ENCODE measurements at regions not wholly inside any gene's neighbourhood (a gene's known extent, or its start where the extent isn't known, plus 50 kb on each side); places are given as distances from the start of the nearest gene placed in this dataset.

- Mint-ChIP-seq H3K4me3 (no peak overlapping the region), H3K4me1 (peaks cover 11% of the 10 kb centered on the region), H3K36me3 (no peaks in the 10 kb centered on the region), H3K27ac (peak overlapping the region in 1 of 7 donors; percentile 34), H3K27me3 (ENCODE audit: low read depth in 3 of 3) (peaks cover 0 to 3% (median 0%) of the 10 kb centered on the region in 3 donors), H3K9me3 (peaks cover 0 to 6% (median 0%) of the 10 kb centered on the region in 7 donors)
- H3K4me2 ChIP-seq (replicated peaks; ENCODE audit: extremely low read depth, low read length, poor library complexity, severe bottlenecking), result no peak overlapping the region
- no peak for TF ChIP-seq CTCF (IDR thresholded peaks at IDR 0.05)
- H3K9ac ChIP-seq (ENCODE audit: insufficient read depth, low read length, poor library complexity, severe bottlenecking), result no peak overlapping the region
- H3K27ac ChIP-seq (ENCODE audit: low read depth in 1 of 2, low read length in 2 of 2), result no peak overlapping the region
- H3K79me2 ChIP-seq (ENCODE audit: insufficient read depth, low read length), result no peaks in the 10 kb centered on the region
- H3K9me3 ChIP-seq (replicated peaks in 1 of 2; ENCODE audit: control insufficient read depth in 1 of 2, insufficient read depth in 1 of 2, low read length in 2 of 2), result no peaks in the 10 kb centered on the region
- no CpG with 5 or more reads among the region's 2 CpGs for WGBS (ENCODE audit: insufficient coverage)
- DNase-seq, result no peak
- intact Hi-C loops (cut with micrococcal nuclease), result no loop called here
- H3K36me3 ChIP-seq (replicated peaks in 1 of 2; ENCODE audit: control insufficient read depth in 1 of 2, insufficient read depth in 2 of 2, low read length in 2 of 2), result no peaks in the 10 kb centered on the region
- no peaks in the 10 kb centered on the region for H4K20me1 ChIP-seq (ENCODE audit: insufficient read depth, low read length)
- H2AFZ ChIP-seq (ENCODE audit: insufficient read depth, low read depth, low read length, poor library complexity, severe bottlenecking), result no peak overlapping the region
- H3K4me3 ChIP-seq (replicated peaks in 1 of 3; ENCODE audit: low read depth in 2 of 3, low read length in 3 of 3), result no peak overlapping the region
- no peaks in the 10 kb centered on the region for H3K27me3 ChIP-seq (ENCODE audit: control insufficient read depth in 2 of 2, insufficient read depth in 2 of 2, low read length in 2 of 2)
- peaks cover 0 to 4% of the 10 kb centered on the region in 2 donors for H3K4me1 ChIP-seq (ENCODE audit: control insufficient read depth in 1 of 2, insufficient read depth in 2 of 2, low read length in 2 of 2)
Measured at GRCh38 chr3:30309961-30310954, 296.1 kb upstream of the TGFBR2 start.

GRCh38 chr3:30311781-30312180 lies 294.6 kb upstream of the TGFBR2 start:
- Histone ChIP-seq H3K4me2 (replicated peaks; ENCODE audit: extremely low read depth, low read length, poor library complexity, severe bottlenecking) (no peak overlapping the region), H2AFZ (ENCODE audit: insufficient read depth, low read depth, low read length, poor library complexity, severe bottlenecking) (no peak overlapping the region), H3K9ac (ENCODE audit: insufficient read depth, low read length, poor library complexity, severe bottlenecking) (no peak overlapping the region), H3K4me1 (ENCODE audit: control insufficient read depth in 1 of 2, insufficient read depth in 2 of 2, low read length in 2 of 2) (peaks cover 0 to 4% of the 10 kb centered on the region in 2 donors), H4K20me1 (ENCODE audit: insufficient read depth, low read length) (no peaks in the 10 kb centered on the region), H3K9me3 (replicated peaks in 1 of 2; ENCODE audit: control insufficient read depth in 1 of 2, insufficient read depth in 1 of 2, low read length in 2 of 2) (no peaks in the 10 kb centered on the region), H3K4me3 (replicated peaks in 1 of 3; ENCODE audit: low read depth in 2 of 3, low read length in 3 of 3) (no peak overlapping the region), H3K27me3 (ENCODE audit: control insufficient read depth in 2 of 2, insufficient read depth in 2 of 2, low read length in 2 of 2) (no peaks in the 10 kb centered on the region), H3K36me3 (replicated peaks in 1 of 2; ENCODE audit: control insufficient read depth in 1 of 2, insufficient read depth in 2 of 2, low read length in 2 of 2) (no peaks in the 10 kb centered on the region), H3K27ac (ENCODE audit: low read depth in 1 of 2, low read length in 2 of 2) (no peak overlapping the region), H3K79me2 (ENCODE audit: insufficient read depth, low read length) (no peaks in the 10 kb centered on the region)
- no peak for DNase-seq
- 100% methylated on average over 2 of the region's 4 CpGs for WGBS (ENCODE audit: insufficient coverage)
- intact Hi-C loops (cut with micrococcal nuclease), result no loop called here
- Mint-ChIP-seq H3K27ac (no peak overlapping the region), H3K9me3 (peaks cover 0 to 2% (median 0%) of the 10 kb centered on the region in 7 donors), H3K36me3 (no peaks in the 10 kb centered on the region), H3K4me1 (peaks cover 15% of the 10 kb centered on the region), H3K27me3 (ENCODE audit: low read depth in 3 of 3) (peaks cover 0 to 3% (median 0%) of the 10 kb centered on the region in 3 donors), H3K4me3 (no peak overlapping the region)
- no peak for TF ChIP-seq CTCF (IDR thresholded peaks at IDR 0.05)

Data from CD14-positive monocyte (primary cell).